K562 (cell line): ENCODE measurements at regions not wholly inside any gene's neighbourhood (a gene's known extent, or its start where the extent isn't known, plus 50 kb on each side); places are given as distances from the start of the nearest gene placed in this dataset.

Experiments
- ATAC-seq: fragments of 200-7000 bp; cut with Tn5 transposase; 3 replicates; pipeline ENCODE4 v1.9.1; 2020; ENCODE audit warnings: moderate library complexity
- BruUV-seq: library from RNA; stranded (reverse); fragments of 400-500 nt; replicated peaks from 2 replicates; lab custom pipeline; 2021; lab: Mats Ljungman, UMichigan
- CTCF ChIA-PET: fragments of 300-600 bp; formaldehyde crosslinking; extraction: SDS; loops from one replicate; lab custom pipeline; 2021; ENCODE audit warnings: low intra/inter-chr PET ratio; lab: Yijun Ruan, JAX
- POLR2A ChIA-PET: fragments of 300-600, 350-650 bp; sonication (Branson Sonifier 250); formaldehyde crosslinking; extraction: SDS; loops from one replicate; lab custom pipeline; 2021; ENCODE audit warnings: antibody characterized with exemption, inconsistent platforms; lab: Yijun Ruan, JAX
- DNase-seq, 4 experiments: peaks; one replicate each; pipeline versions ENCODE4 v3.0.0 to v3.0.0-alpha.2; 2011 to 2018; ENCODE audit warnings: low spot score in 3 of 4, mixed read lengths in 3 of 4; ENCODE audit errors: extremely low read depth in 1 of 4
- FAIRE-seq: peaks from 2 replicates; lab custom pipeline; 2011; peaks lifted over from hg19 to GRCh38; lab: Jason Lieb, UNC
- H2AFZ ChIP-seq: 2 replicates; pipeline ENCODE4 v1.6.0; 2011; ENCODE audit warnings: low read depth, low read length, control low read depth, inconsistent platforms
- H3K27ac ChIP-seq: fragments of 200-600 bp; 3 replicates; pipeline ENCODE4 v1.8.0; 2011; ENCODE audit warnings: low read depth, mild to moderate bottlenecking, control low read depth, inconsistent platforms, low read length, moderate library complexity, mixed read lengths; ENCODE audit errors: extremely low read depth
- H3K27me3 ChIP-seq, 2 experiments: fragments of 300-600 bp in 1 of 2; 2 replicates in 1 of 2; 3 replicates in 1 of 2; pipeline versions ENCODE4 v1.6.0 to v1.8.0; 2011; ENCODE audit warnings: inconsistent platforms in 2 of 2, low read length in 2 of 2, mild to moderate bottlenecking in 1 of 2, mixed read lengths in 1 of 2, moderate library complexity in 1 of 2; ENCODE audit not compliant: control insufficient read depth in 2 of 2, insufficient read depth in 2 of 2
- H3K36me3 ChIP-seq: fragments of 300-600 bp; 3 replicates; pipeline ENCODE4 v1.8.0; 2011; ENCODE audit warnings: mild to moderate bottlenecking, low read length, inconsistent platforms; ENCODE audit not compliant: control insufficient read depth, insufficient read depth
- H3K4me1 ChIP-seq, 2 experiments: fragments of 200-600 bp in 1 of 2; replicated peaks in 1 of 2; 2 replicates in 1 of 2; 3 replicates in 1 of 2; pipeline versions ENCODE4 v1.5.1 to v1.8.0; 2011; ENCODE audit warnings: inconsistent platforms in 2 of 2, low read length in 2 of 2, mild to moderate bottlenecking in 1 of 2, mixed read lengths in 1 of 2, moderate library complexity in 1 of 2; ENCODE audit not compliant: control insufficient read depth in 2 of 2, insufficient read depth in 2 of 2
- H3K4me2 ChIP-seq: 2 replicates; pipeline ENCODE4 v1.6.1; 2011; ENCODE audit warnings: low read length, control low read depth, inconsistent platforms, mixed read lengths; ENCODE audit not compliant: insufficient read depth
- H3K4me3 ChIP-seq: fragments of 200-600 bp; sonication (generic), shearing (Covaris generic); 2 replicates; pipeline ENCODE4 v1.5.1; 2016; ENCODE audit warnings: control low read depth, inconsistent platforms
- H3K79me2 ChIP-seq: fragments of 200-600 bp; 3 replicates; pipeline ENCODE4 v1.8.0; 2011; ENCODE audit warnings: low read length, inconsistent platforms; ENCODE audit not compliant: control insufficient read depth, insufficient read depth
- H3K9ac ChIP-seq, 2 experiments: 2 replicates each; pipeline versions ENCODE4 v1.6.0 to v1.6.1; 2011; ENCODE audit warnings: low read depth in 2 of 2, low read length in 2 of 2, control low read depth in 1 of 2, inconsistent platforms in 1 of 2, mild to moderate bottlenecking in 1 of 2, mixed read lengths in 1 of 2; ENCODE audit not compliant: insufficient read depth in 1 of 2
- H3K9me1 ChIP-seq: one replicate; pipeline ENCODE4 v1.6.0; 2011; ENCODE audit warnings: inconsistent platforms, mild to moderate bottlenecking, low read length, moderate library complexity; ENCODE audit not compliant: control insufficient read depth, insufficient read depth
- H3K9me3 ChIP-seq: replicated peaks from 2 replicates; pipeline ENCODE4 v1.5.1; 2011; ENCODE audit warnings: low read depth, low read length, inconsistent platforms; ENCODE audit not compliant: control insufficient read depth, insufficient read depth
- H4K20me1 ChIP-seq: replicated peaks from 2 replicates; pipeline ENCODE4 v1.6.1; 2011; ENCODE audit warnings: low read length, inconsistent platforms, mixed read lengths; ENCODE audit not compliant: control insufficient read depth, insufficient read depth
- BRF1 ChIP-seq: IDR thresholded peaks from 3 replicates; pipeline ENCODE4 v1.6.1; 2011; ENCODE audit warnings: borderline replicate concordance, mild to moderate bottlenecking; ENCODE audit not compliant: insufficient read length; ENCODE audit errors: extremely low read depth
- DLX4 ChIP-seq: fragments of 250-450 bp; sonication (Bioruptor Pico); IDR thresholded peaks from 2 replicates; pipeline ENCODE4 v1.6.1; 2021; ENCODE audit warnings: mild to moderate bottlenecking
- ELF2 ChIP-seq: fragments of 250-450 bp; sonication (Bioruptor Pico); IDR thresholded peaks from 2 replicates; pipeline ENCODE4 v1.5.0; 2021; ENCODE audit warnings: mild to moderate bottlenecking
- EWSR1 ChIP-seq: fragments of 450-650 bp; IDR thresholded peaks from 2 replicates; pipeline ENCODE4 v1.6.1; 2018; ENCODE audit warnings: borderline replicate concordance, mild to moderate bottlenecking, low read depth, moderate library complexity; ENCODE audit not compliant: partially characterized antibody
- HMG20A ChIP-seq: fragments of 450-650 bp; formaldehyde crosslinking; conservative IDR thresholded peaks from 2 replicates; pipeline ENCODE4 v1.4.0; 2020; ENCODE audit warnings: mild to moderate bottlenecking, mixed read lengths
- NR4A1 ChIP-seq, 2 experiments: fragments of 250-450 bp in 1 of 2; fragments of 450-650 bp in 1 of 2; sonication (Bioruptor Pico) in 1 of 2; IDR thresholded peaks; 2 replicates each; pipeline versions ENCODE4 v1.4.0 to v1.6.1; 2016 to 2020; ENCODE audit warnings: mild to moderate bottlenecking in 2 of 2, missing compliant biosample characterization in 1 of 2, missing genetic modification characterization in 1 of 2, moderate library complexity in 1 of 2
- PML ChIP-seq: IDR thresholded peaks from 2 replicates; pipeline ENCODE4 v1.6.1; 2012; ENCODE audit warnings: low read length, inconsistent platforms
- THRA ChIP-seq: fragments of 450-650 bp; IDR thresholded peaks from 2 replicates; pipeline ENCODE4 v1.6.1; 2017; ENCODE audit warnings: mild to moderate bottlenecking, moderate library complexity
- ZNF140 ChIP-seq: fragments of 250-450 bp; sonication (Bioruptor Pico); IDR thresholded peaks from 2 replicates; pipeline ENCODE4 v1.8.0; 2021; ENCODE audit warnings: moderate library complexity, mild to moderate bottlenecking, inconsistent platforms
- ZNF175 ChIP-seq: fragments of 200-800 bp; sonication (Bioruptor generic); IDR thresholded peaks from 2 replicates; pipeline ENCODE4 v1.6.1; 2016; ENCODE audit warnings: low read depth, mild to moderate bottlenecking, missing genetic modification characterization, missing compliant biosample characterization
- ZNF282 ChIP-seq: sonication (generic); formaldehyde crosslinking; IDR thresholded peaks from 2 replicates; pipeline ENCODE4 v1.8.1; 2023; ENCODE audit warnings: missing genetic modification reagents
- ZNF830 ChIP-seq: fragments of 250-450 bp; sonication (Bioruptor Pico); IDR thresholded peaks from 2 replicates; pipeline ENCODE4 v1.5.0; 2021; ENCODE audit warnings: mild to moderate bottlenecking
- WGBS: fragments of 100-300 bp; shearing (Covaris generic); methylation state at CpG from one replicate; pipeline ENCODE4 v1.1.6; 2016; ENCODE audit warnings: low coverage, mixed read lengths; ENCODE audit not compliant: insufficient coverage; ENCODE audit errors: missing lambda C conversion rate; 5-methylcytosine and 5-hydroxymethylcytosine counted together
- in situ Hi-C: fragments of 300-500 bp; cut with MboI; formaldehyde crosslinking; loops from 4 replicates; pipeline ENCODE4 v1.15.0; 2018; ENCODE audit warnings: inconsistent platforms, mixed read lengths
- intact Hi-C: fragments of 100-400 bp; cut with micrococcal nuclease; formaldehyde crosslinking; loops from 2 replicates; pipeline ENCODE4 v1.14.2; 2022
- TF ChIP-seq, protein P1 (sequence below): fragments of 250-450 bp; sonication (Bioruptor Pico); IDR thresholded peaks from 2 replicates; pipeline ENCODE4 v1.8.0; 2021; ENCODE audit warnings: mild to moderate bottlenecking, moderate library complexity
- TF ChIP-seq, protein P2 (sequence below): fragments of 250-450 bp; sonication (Bioruptor Pico); IDR thresholded peaks from 2 replicates; pipeline ENCODE4 v1.8.0; 2022; ENCODE audit warnings: moderate library complexity, mild to moderate bottlenecking, inconsistent platforms

GRCh38 chr14:41476526-41476925 is 130.2 kb upstream of the LRFN5 start:
- Histone ChIP-seq H3K36me3 (no peaks in the 10 kb centered on the region), H3K9ac (no peak overlapping the region), H3K9me3 (no peaks in the 10 kb centered on the region), H3K79me2 (no peaks in the 10 kb centered on the region), H3K27me3 (no peaks in the 10 kb centered on the region), H3K27ac (no peak overlapping the region), H3K4me3 (no peak overlapping the region), H3K9me1 (no peaks in the 10 kb centered on the region), H3K4me1 (no peaks in the 10 kb centered on the region), H3K4me2 (no peak overlapping the region), H4K20me1 (no peaks in the 10 kb centered on the region), H2AFZ (no peak overlapping the region)
- ChIA-PET POLR2A (no interaction called here), CTCF (no interaction called here)
- no peak for DNase-seq
- intact Hi-C loops (no loop called here), in situ Hi-C loops (no loop called here)
- FAIRE-seq: no peak
- WGBS: 0% methylated on average over 1 of the region's 1 CpG
- no peak for ATAC-seq
- no TSS peak for BruUV-seq
- TF ChIP-seq EWSR1: no peak

GRCh38 chr14:41461380-41461779 is 145.3 kb upstream of the LRFN5 start:
- Histone ChIP-seq H3K27ac (no peak overlapping the region), H3K4me1 (no peaks in the 10 kb centered on the region), H3K27me3 (no peaks in the 10 kb centered on the region), H3K9me1 (no peaks in the 10 kb centered on the region), H3K9ac (no peak overlapping the region), H3K79me2 (no peaks in the 10 kb centered on the region), H2AFZ (no peak overlapping the region), H3K4me2 (no peak overlapping the region), H4K20me1 (no peaks in the 10 kb centered on the region), H3K9me3 (no peaks in the 10 kb centered on the region), H3K36me3 (no peaks in the 10 kb centered on the region), H3K4me3 (no peak overlapping the region)
- intact Hi-C loops: no loop called here
- no TSS peak for BruUV-seq
- ChIA-PET POLR2A (no interaction called here), CTCF (no interaction called here)
- DNase-seq: no peak
- in situ Hi-C loops: no loop called here
- no peak for ATAC-seq
- FAIRE-seq: no peak
- TF ChIP-seq DLX4 (CRISPR knock-in tag) (no peak), PML (no peak), ZNF282 (no peak), HMG20A (no peak), BRF1 (no peak), NR4A1 (CRISPR knock-in tag; IDR thresholded peaks at IDR 0.05) (no peak), NR4A1 (tag; IDR thresholded peaks at IDR 0.05) (no peak), THRA (no peak), ZNF830 (CRISPR knock-in tag) (no peak), ZNF140 (CRISPR knock-in tag) (no peak), ZNF175 (CRISPR knock-in tag) (no peak), ELF2 (no peak)
- TF ChIP-seq, protein P1, sequence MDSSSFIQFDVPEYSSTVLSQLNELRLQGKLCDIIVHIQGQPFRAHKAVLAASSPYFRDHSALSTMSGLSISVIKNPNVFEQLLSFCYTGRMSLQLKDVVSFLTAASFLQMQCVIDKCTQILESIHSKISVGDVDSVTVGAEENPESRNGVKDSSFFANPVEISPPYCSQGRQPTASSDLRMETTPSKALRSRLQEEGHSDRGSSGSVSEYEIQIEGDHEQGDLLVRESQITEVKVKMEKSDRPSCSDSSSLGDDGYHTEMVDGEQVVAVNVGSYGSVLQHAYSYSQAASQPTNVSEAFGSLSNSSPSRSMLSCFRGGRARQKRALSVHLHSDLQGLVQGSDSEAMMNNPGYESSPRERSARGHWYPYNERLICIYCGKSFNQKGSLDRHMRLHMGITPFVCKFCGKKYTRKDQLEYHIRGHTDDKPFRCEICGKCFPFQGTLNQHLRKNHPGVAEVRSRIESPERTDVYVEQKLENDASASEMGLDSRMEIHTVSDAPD (CRISPR knock-in tag): no peak
- TF ChIP-seq, protein P2, sequence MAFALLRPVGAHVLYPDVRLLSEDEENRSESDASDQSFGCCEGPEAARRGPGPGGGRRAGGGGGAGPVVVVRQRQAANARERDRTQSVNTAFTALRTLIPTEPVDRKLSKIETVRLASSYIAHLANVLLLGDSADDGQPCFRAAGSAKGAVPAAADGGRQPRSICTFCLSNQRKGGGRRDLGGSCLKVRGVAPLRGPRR: no peak
